K562 (cell line): ENCODE measurements at regions not wholly inside any gene's neighbourhood (a gene's known extent, or its start where the extent isn't known, plus 50 kb on each side); places are given as distances from the start of the nearest gene placed in this dataset.

ENCODE experiments used
- ATAC-seq: fragments of 200-7000 bp; cut with Tn5 transposase; 3 replicates; pipeline ENCODE4 v1.9.1; 2020; ENCODE audit warnings: moderate library complexity
- BruUV-seq: library from RNA; stranded (reverse); fragments of 400-500 nt; replicated peaks from 2 replicates; lab custom pipeline; 2021; lab: Mats Ljungman, UMichigan
- CTCF ChIA-PET: fragments of 300-600 bp; formaldehyde crosslinking; extraction: SDS; loops from one replicate; lab custom pipeline; 2021; ENCODE audit warnings: low intra/inter-chr PET ratio; lab: Yijun Ruan, JAX
- POLR2A ChIA-PET: fragments of 300-600, 350-650 bp; sonication (Branson Sonifier 250); formaldehyde crosslinking; extraction: SDS; loops from one replicate; lab custom pipeline; 2021; ENCODE audit warnings: antibody characterized with exemption, inconsistent platforms; lab: Yijun Ruan, JAX
- DNase-seq, 4 experiments: peaks; one replicate each; pipeline versions ENCODE4 v3.0.0 to v3.0.0-alpha.2; 2011 to 2018; ENCODE audit warnings: low spot score in 3 of 4, mixed read lengths in 3 of 4; ENCODE audit errors: extremely low read depth in 1 of 4
- FAIRE-seq: peaks from 2 replicates; lab custom pipeline; 2011; peaks lifted over from hg19 to GRCh38; lab: Jason Lieb, UNC
- H2AFZ ChIP-seq: 2 replicates; pipeline ENCODE4 v1.6.0; 2011; ENCODE audit warnings: low read depth, low read length, control low read depth, inconsistent platforms
- H3K27ac ChIP-seq: fragments of 200-600 bp; 3 replicates; pipeline ENCODE4 v1.8.0; 2011; ENCODE audit warnings: low read depth, mild to moderate bottlenecking, control low read depth, inconsistent platforms, low read length, moderate library complexity, mixed read lengths; ENCODE audit errors: extremely low read depth
- H3K27me3 ChIP-seq, 2 experiments: fragments of 300-600 bp in 1 of 2; 2 replicates in 1 of 2; 3 replicates in 1 of 2; pipeline versions ENCODE4 v1.6.0 to v1.8.0; 2011; ENCODE audit warnings: inconsistent platforms in 2 of 2, low read length in 2 of 2, mild to moderate bottlenecking in 1 of 2, mixed read lengths in 1 of 2, moderate library complexity in 1 of 2; ENCODE audit not compliant: control insufficient read depth in 2 of 2, insufficient read depth in 2 of 2
- H3K36me3 ChIP-seq: fragments of 300-600 bp; 3 replicates; pipeline ENCODE4 v1.8.0; 2011; ENCODE audit warnings: mild to moderate bottlenecking, low read length, inconsistent platforms; ENCODE audit not compliant: control insufficient read depth, insufficient read depth
- H3K4me1 ChIP-seq, 2 experiments: fragments of 200-600 bp in 1 of 2; replicated peaks in 1 of 2; 2 replicates in 1 of 2; 3 replicates in 1 of 2; pipeline versions ENCODE4 v1.5.1 to v1.8.0; 2011; ENCODE audit warnings: inconsistent platforms in 2 of 2, low read length in 2 of 2, mild to moderate bottlenecking in 1 of 2, mixed read lengths in 1 of 2, moderate library complexity in 1 of 2; ENCODE audit not compliant: control insufficient read depth in 2 of 2, insufficient read depth in 2 of 2
- H3K4me2 ChIP-seq: 2 replicates; pipeline ENCODE4 v1.6.1; 2011; ENCODE audit warnings: low read length, control low read depth, inconsistent platforms, mixed read lengths; ENCODE audit not compliant: insufficient read depth
- H3K4me3 ChIP-seq: fragments of 200-600 bp; sonication (generic), shearing (Covaris generic); 2 replicates; pipeline ENCODE4 v1.5.1; 2016; ENCODE audit warnings: control low read depth, inconsistent platforms
- H3K79me2 ChIP-seq: fragments of 200-600 bp; 3 replicates; pipeline ENCODE4 v1.8.0; 2011; ENCODE audit warnings: low read length, inconsistent platforms; ENCODE audit not compliant: control insufficient read depth, insufficient read depth
- H3K9ac ChIP-seq, 2 experiments: 2 replicates each; pipeline versions ENCODE4 v1.6.0 to v1.6.1; 2011; ENCODE audit warnings: low read depth in 2 of 2, low read length in 2 of 2, control low read depth in 1 of 2, inconsistent platforms in 1 of 2, mild to moderate bottlenecking in 1 of 2, mixed read lengths in 1 of 2; ENCODE audit not compliant: insufficient read depth in 1 of 2
- H3K9me1 ChIP-seq: one replicate; pipeline ENCODE4 v1.6.0; 2011; ENCODE audit warnings: inconsistent platforms, mild to moderate bottlenecking, low read length, moderate library complexity; ENCODE audit not compliant: control insufficient read depth, insufficient read depth
- H3K9me3 ChIP-seq: replicated peaks from 2 replicates; pipeline ENCODE4 v1.5.1; 2011; ENCODE audit warnings: low read depth, low read length, inconsistent platforms; ENCODE audit not compliant: control insufficient read depth, insufficient read depth
- H4K20me1 ChIP-seq: replicated peaks from 2 replicates; pipeline ENCODE4 v1.6.1; 2011; ENCODE audit warnings: low read length, inconsistent platforms, mixed read lengths; ENCODE audit not compliant: control insufficient read depth, insufficient read depth
- ATF6 ChIP-seq: sonication (generic); formaldehyde crosslinking; IDR thresholded peaks from 2 replicates; pipeline ENCODE4 v1.4.0; 2020; ENCODE audit warnings: mild to moderate bottlenecking, missing genetic modification reagents
- CHD4 ChIP-seq: fragments of 200-600 bp; sonication (generic); IDR thresholded peaks from 3 replicates; pipeline ENCODE4 v1.6.1; 2012; ENCODE audit warnings: low read depth, mild to moderate bottlenecking, mixed read lengths, low read length, inconsistent platforms; ENCODE audit not compliant: insufficient read depth, insufficient replicate concordance, poor library complexity, severe bottlenecking
- DDX20 ChIP-seq: fragments of 450-650 bp; IDR thresholded peaks from 2 replicates; pipeline ENCODE4 v1.6.1; 2016; ENCODE audit warnings: missing genetic modification characterization, low read depth, mild to moderate bottlenecking, missing compliant biosample characterization, moderate library complexity
- ELF1 ChIP-seq: fragments of 200-800 bp; sonication (Bioruptor generic); IDR thresholded peaks from 2 replicates; pipeline ENCODE4 v1.6.1; 2016; ENCODE audit warnings: missing genetic modification characterization, missing compliant biosample characterization
- EWSR1 ChIP-seq: fragments of 450-650 bp; IDR thresholded peaks from 2 replicates; pipeline ENCODE4 v1.6.1; 2018; ENCODE audit warnings: borderline replicate concordance, mild to moderate bottlenecking, low read depth, moderate library complexity; ENCODE audit not compliant: partially characterized antibody
- FOXM1 ChIP-seq, 2 experiments: fragments of 450-650 bp in 1 of 2; sonication (generic) in 1 of 2; formaldehyde crosslinking in 1 of 2; IDR thresholded peaks; 2 replicates each; pipeline versions ENCODE4 v1.6.1 to v1.9.0; 2017 to 2022; ENCODE audit warnings: low read depth in 2 of 2, mild to moderate bottlenecking in 2 of 2, missing genetic modification reagents in 1 of 2, moderate library complexity in 1 of 2
- MAZ ChIP-seq, 2 experiments: fragments of 450-650 bp in 1 of 2; sonication (generic) in 1 of 2; formaldehyde crosslinking; IDR thresholded peaks in 1 of 2; conservative IDR thresholded peaks in 1 of 2; 2 replicates each; pipeline versions ENCODE4 v1.4.0 to v1.5.0; 2020; ENCODE audit warnings: mild to moderate bottlenecking in 1 of 2, missing genetic modification reagents in 1 of 2
- NFE2L1 ChIP-seq: fragments of 450-650 bp; IDR thresholded peaks from 2 replicates; pipeline ENCODE4 v1.6.1; 2016; ENCODE audit warnings: missing genetic modification characterization, low read depth, mild to moderate bottlenecking, missing compliant biosample characterization, moderate library complexity, borderline replicate concordance
- SMAD2 ChIP-seq: fragments of 150-350 bp; IDR thresholded peaks from 2 replicates; pipeline ENCODE4 v1.6.1; 2014; ENCODE audit warnings: low read depth, mild to moderate bottlenecking, low read length
- SMAD4 ChIP-seq: fragments of 250-450 bp; sonication (Bioruptor Pico); conservative IDR thresholded peaks from 2 replicates; pipeline ENCODE4 v1.8.0; 2021; ENCODE audit warnings: inconsistent platforms, mild to moderate bottlenecking, moderate library complexity
- SRSF1 ChIP-seq: fragments of 200-400 bp; formaldehyde crosslinking; IDR thresholded peaks from 2 replicates; pipeline ENCODE4 v1.6.1; 2017; ENCODE audit warnings: mild to moderate bottlenecking, low read depth, low read length, moderate library complexity
- TEAD1 ChIP-seq, 2 experiments: fragments of 450-650 bp in 1 of 2; sonication (generic) in 1 of 2; formaldehyde crosslinking; IDR thresholded peaks; 2 replicates each; pipeline versions ENCODE4 v1.4.0 to v1.8.0; 2020 to 2022; ENCODE audit warnings: mild to moderate bottlenecking in 2 of 2, missing genetic modification reagents in 1 of 2
- WHSC1 ChIP-seq: IDR thresholded peaks from one replicate; pipeline ENCODE4 v1.6.1; 2012; ENCODE audit warnings: low read length, control low read depth, inconsistent platforms
- ZKSCAN3 ChIP-seq: fragments of 250-450 bp; sonication (Bioruptor Pico); IDR thresholded peaks from 2 replicates; pipeline ENCODE4 v1.4.0; 2020
- in situ Hi-C: fragments of 300-500 bp; cut with MboI; formaldehyde crosslinking; loops from 4 replicates; pipeline ENCODE4 v1.15.0; 2018; ENCODE audit warnings: inconsistent platforms, mixed read lengths
- intact Hi-C: fragments of 100-400 bp; cut with micrococcal nuclease; formaldehyde crosslinking; loops from 2 replicates; pipeline ENCODE4 v1.14.2; 2022

- TF ChIP-seq FOXM1 (IDR thresholded peaks at IDR 0.05; ENCODE audit: low read depth) = no peak
- TF ChIP-seq FOXM1 (CRISPR knock-in tag; IDR thresholded peaks at IDR 0.05; ENCODE audit: low read depth) = no peak
These were observed 465.5 kb upstream of the ACTRT1 start (continued) for GRCh38 chrX:128517691-128518090.

GRCh38 chrX:128504496-128504895, 452.3 kb upstream of the ACTRT1 start:
- POLR2A ChIA-PET = no interaction called here
- CTCF ChIA-PET = no interaction called here
- Histone ChIP-seq H3K27ac (no peak overlapping the region), H3K9me3 (no peaks in the 10 kb centered on the region), H3K4me3 (no peak overlapping the region), H3K9me1 (no peaks in the 10 kb centered on the region), H3K4me1 (no peaks in the 10 kb centered on the region), H3K9ac (no peak overlapping the region), H3K4me2 (no peak overlapping the region), H2AFZ (no peak overlapping the region), H3K27me3 (no peaks in the 10 kb centered on the region), H4K20me1 (no peaks in the 10 kb centered on the region), H3K36me3 (no peaks in the 10 kb centered on the region), H3K79me2 (no peaks in the 10 kb centered on the region)
- intact Hi-C loops (no loop called here), in situ Hi-C loops (no loop called here)
- no peak for ATAC-seq
- FAIRE-seq = no peak
- BruUV-seq = no TSS peak
- TF ChIP-seq TEAD1 (CRISPR knock-in tag; IDR thresholded peaks at IDR 0.05) (no peak), WHSC1 (no peak), SRSF1 (no peak), MAZ (CRISPR knock-in tag; conservative IDR thresholded peaks at IDR 0.05 in 1 of 2, IDR thresholded peaks at IDR 0.05 in 1 of 2) (no peak), ZKSCAN3 (CRISPR knock-in tag) (no peak), SMAD4 (CRISPR knock-in tag) (no peak), SMAD2 (no peak), ELF1 (tag) (no peak), ATF6 (no peak), DDX20 (tag) (no peak), NFE2L1 (no peak), CHD4 (no peak), EWSR1 (no peak)
- no peak for DNase-seq
